ENCODE measurements at regions not wholly inside any gene's neighbourhood (a gene's known extent, or its start where the extent isn't known, plus 50 kb on each side); places are given as distances from the start of the nearest gene placed in this dataset.
"Not testable (repeated sequence)": the region's sequence is repeated elsewhere in the genome, so short reads cannot be mapped to it uniquely, and the experiment has no call there.

DNA sequence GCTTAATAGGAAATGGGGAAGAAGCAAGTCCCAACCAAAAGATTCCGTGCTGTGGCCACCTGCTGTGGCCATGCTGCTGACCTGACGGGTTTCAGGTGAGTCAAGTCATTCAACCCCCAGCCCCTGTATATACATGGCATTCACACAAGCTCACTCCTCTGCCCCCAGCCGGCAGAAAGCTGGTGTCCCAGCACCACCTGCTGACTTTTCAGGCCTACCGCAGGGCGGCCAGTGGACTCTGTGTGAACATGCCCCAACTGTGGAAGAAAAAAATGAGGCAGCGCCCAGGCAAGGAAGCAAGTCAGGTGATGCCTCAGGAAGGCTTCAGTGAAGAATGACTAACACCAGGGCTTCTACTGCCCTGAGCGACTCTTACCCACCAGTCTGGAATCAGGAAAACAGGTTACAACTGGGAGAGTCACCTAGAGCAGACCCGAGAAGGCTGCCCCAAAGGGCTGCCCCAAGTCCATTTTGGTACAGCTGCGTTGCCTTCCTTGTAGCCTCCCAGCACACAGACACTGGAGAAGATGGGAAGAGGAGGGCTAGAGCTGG lies 536.5 kb downstream of the TP53TG3F start:
- DNase-seq; H3K9me3 ChIP-seq (ENCODE audit: control insufficient read depth in 1 of 2, low read length in 2 of 2); H3K27me3 Mint-ChIP-seq; H3K27ac Mint-ChIP-seq; H3K36me3 Mint-ChIP-seq; intact Hi-C loops (cut with micrococcal nuclease); H3K4me1 Mint-ChIP-seq; CTCF ChIA-PET (ENCODE audit: partially characterized antibody); H3K27me3 ChIP-seq (ENCODE audit: insufficient read depth, low read length); H3K4me3 ChIP-seq (ENCODE audit: low read length in 2 of 2); H3K4me3 Mint-ChIP-seq; H3K4me1 ChIP-seq (ENCODE audit: insufficient read depth, low read length); POLR2A ChIA-PET (ENCODE audit: partially characterized antibody); H3K36me3 ChIP-seq (ENCODE audit: insufficient read depth, low read length); H3K27ac ChIP-seq (ENCODE audit: low read depth, low read length): not testable (repeated sequence)
- H3K9me3 Mint-ChIP-seq = peaks cover 0 to 14% (median 0%) of the 10 kb centered on the region in 8 donors

DNA sequence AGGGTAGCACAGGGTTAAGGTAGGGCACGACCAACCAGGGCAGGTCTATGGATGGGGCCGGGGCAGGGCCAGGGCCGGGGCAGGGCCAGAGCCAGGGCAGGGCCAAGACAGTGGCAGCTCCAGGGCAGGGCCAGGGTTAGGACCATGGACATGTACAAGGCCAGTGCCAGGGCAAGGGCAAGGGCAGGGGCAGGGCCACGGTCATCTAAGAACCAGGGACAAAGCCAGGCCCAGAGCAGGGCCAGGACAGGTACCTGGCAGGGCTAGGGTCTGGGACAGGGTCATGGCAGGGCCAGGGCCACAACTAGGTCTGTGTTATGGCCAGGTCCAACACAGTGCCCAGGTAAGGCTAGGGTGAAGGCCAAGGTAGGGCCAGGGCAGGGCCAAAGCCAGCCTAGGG lies 541.8 kb downstream of the TP53TG3F start:
- H3K27me3 Mint-ChIP-seq; H3K36me3 Mint-ChIP-seq; H3K9me3 Mint-ChIP-seq; H3K4me1 ChIP-seq (ENCODE audit: insufficient read depth, low read length); POLR2A ChIA-PET (ENCODE audit: partially characterized antibody); H3K4me1 Mint-ChIP-seq; H3K27ac ChIP-seq (ENCODE audit: low read depth, low read length); H3K4me3 Mint-ChIP-seq; H3K27me3 ChIP-seq (ENCODE audit: insufficient read depth, low read length); DNase-seq; H3K36me3 ChIP-seq (ENCODE audit: insufficient read depth, low read length); H3K4me3 ChIP-seq (ENCODE audit: low read length in 2 of 2); CTCF ChIA-PET (ENCODE audit: partially characterized antibody); H3K27ac Mint-ChIP-seq; intact Hi-C loops (cut with micrococcal nuclease); H3K9me3 ChIP-seq (ENCODE audit: control insufficient read depth in 1 of 2, low read length in 2 of 2): not testable (repeated sequence)

DNA sequence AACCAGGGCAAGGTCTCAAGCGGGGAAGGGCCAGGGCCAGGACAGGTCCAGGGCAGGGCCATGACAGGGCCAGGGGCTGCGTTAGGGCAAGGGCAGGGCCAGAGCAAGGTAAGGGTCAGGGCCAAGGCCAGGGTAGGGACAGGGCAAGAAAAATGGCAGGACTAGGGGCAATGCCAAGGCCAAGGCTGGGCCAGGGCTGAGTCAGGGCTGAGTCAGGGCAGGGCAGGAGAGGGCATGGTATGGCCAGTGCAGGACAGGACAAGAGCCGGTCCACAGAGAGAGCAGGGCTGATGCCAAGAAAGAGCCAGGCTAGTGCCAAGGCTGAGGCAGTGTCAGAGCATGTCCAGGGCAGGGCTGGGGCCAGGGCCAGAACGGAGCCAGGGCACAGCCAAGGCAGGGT lies 542.5 kb downstream of the TP53TG3F start:
- POLR2A ChIA-PET (ENCODE audit: partially characterized antibody); H3K36me3 ChIP-seq (ENCODE audit: insufficient read depth, low read length); DNase-seq; H3K9me3 Mint-ChIP-seq; H3K27me3 ChIP-seq (ENCODE audit: insufficient read depth, low read length); H3K4me3 ChIP-seq (ENCODE audit: low read length in 2 of 2); H3K27me3 Mint-ChIP-seq; intact Hi-C loops (cut with micrococcal nuclease); H3K4me3 Mint-ChIP-seq; H3K27ac Mint-ChIP-seq; H3K27ac ChIP-seq (ENCODE audit: low read depth, low read length); H3K9me3 ChIP-seq (ENCODE audit: control insufficient read depth in 1 of 2, low read length in 2 of 2); H3K36me3 Mint-ChIP-seq; H3K4me1 ChIP-seq (ENCODE audit: insufficient read depth, low read length); CTCF ChIA-PET (ENCODE audit: partially characterized antibody); H3K4me1 Mint-ChIP-seq: not testable (repeated sequence)

GRCh38 chr16:34014841-34015820 lies 555.7 kb downstream of the TP53TG3F start:
- H3K4me3 Mint-ChIP-seq; intact Hi-C loops (cut with micrococcal nuclease); DNase-seq; H3K27me3 ChIP-seq (ENCODE audit: insufficient read depth, low read length); H3K36me3 Mint-ChIP-seq; H3K27ac ChIP-seq (ENCODE audit: low read depth, low read length); H3K36me3 ChIP-seq (ENCODE audit: insufficient read depth, low read length); H3K4me1 Mint-ChIP-seq; POLR2A ChIA-PET (ENCODE audit: partially characterized antibody); H3K4me3 ChIP-seq (ENCODE audit: low read length in 2 of 2); H3K4me1 ChIP-seq (ENCODE audit: insufficient read depth, low read length); H3K27me3 Mint-ChIP-seq; H3K27ac Mint-ChIP-seq; H3K9me3 ChIP-seq (ENCODE audit: control insufficient read depth in 1 of 2, low read length in 2 of 2); CTCF ChIA-PET (ENCODE audit: partially characterized antibody): not testable (repeated sequence)
- H3K9me3 Mint-ChIP-seq = peaks cover 3 to 28% (median 11%) of the 10 kb centered on the region in 8 donors

DNA sequence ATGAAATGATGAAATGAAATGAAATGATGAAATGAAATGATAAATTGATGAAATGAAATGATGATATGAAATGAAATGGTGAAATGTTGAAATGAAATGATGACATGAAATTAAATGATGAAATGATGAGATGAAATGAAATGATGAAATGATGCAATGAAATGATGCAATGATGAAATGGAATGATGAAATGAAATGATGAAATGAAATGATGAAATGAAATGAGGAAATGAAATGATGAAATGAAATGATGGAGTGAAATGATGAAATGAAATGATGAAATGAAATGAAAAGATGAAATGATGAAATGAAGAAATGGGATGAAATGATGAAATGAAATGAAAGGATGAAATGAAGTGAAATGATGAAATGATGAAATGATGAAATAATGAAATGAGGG lies 558.9 kb downstream of the TP53TG3F start:
- H3K4me1 Mint-ChIP-seq; H3K4me3 ChIP-seq (ENCODE audit: low read length in 2 of 2); H3K4me3 Mint-ChIP-seq; intact Hi-C loops (cut with micrococcal nuclease); CTCF ChIA-PET (ENCODE audit: partially characterized antibody); H3K36me3 ChIP-seq (ENCODE audit: insufficient read depth, low read length); H3K27ac ChIP-seq (ENCODE audit: low read depth, low read length); H3K27ac Mint-ChIP-seq; H3K9me3 ChIP-seq (ENCODE audit: control insufficient read depth in 1 of 2, low read length in 2 of 2); H3K4me1 ChIP-seq (ENCODE audit: insufficient read depth, low read length); DNase-seq; POLR2A ChIA-PET (ENCODE audit: partially characterized antibody); H3K27me3 Mint-ChIP-seq; H3K36me3 Mint-ChIP-seq; H3K27me3 ChIP-seq (ENCODE audit: insufficient read depth, low read length): not testable (repeated sequence)
- peaks cover 6 to 43% (median 25%) of the 10 kb centered on the region in 8 donors for H3K9me3 Mint-ChIP-seq

DNA sequence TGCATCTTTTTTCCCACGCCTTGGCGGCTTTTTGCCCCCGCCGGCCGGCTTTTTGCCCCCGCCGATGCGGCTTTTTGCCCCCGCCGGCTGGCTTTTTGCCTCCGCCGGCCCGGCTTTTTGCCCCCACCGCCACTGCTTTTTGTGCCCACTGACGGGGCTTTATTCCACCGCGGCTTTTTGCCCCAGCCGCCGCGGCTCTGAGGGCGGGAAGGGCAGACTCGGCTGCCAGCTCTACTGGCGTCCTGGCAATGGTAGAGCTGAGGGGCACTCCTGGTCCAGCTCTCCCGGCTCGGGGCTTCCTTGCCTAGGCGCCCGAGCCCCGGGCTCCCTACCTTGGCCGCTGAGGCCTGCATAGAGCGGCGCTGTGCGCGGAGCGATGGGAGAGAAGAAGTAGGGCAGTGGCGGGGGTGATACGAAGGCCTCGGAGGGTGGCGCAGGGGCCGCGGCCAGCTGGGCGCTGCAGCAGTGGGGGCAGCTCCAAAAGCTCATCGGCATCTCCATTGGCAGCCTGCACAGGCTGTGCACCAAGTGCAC lies 591.4 kb downstream of the TP53TG3F start:
- POLR2A ChIA-PET (ENCODE audit: partially characterized antibody) = no interaction called here
- CTCF ChIA-PET (ENCODE audit: partially characterized antibody) = no interaction called here
- H3K27ac Mint-ChIP-seq = no peak overlapping the region
- no peaks in the 10 kb centered on the region for H3K4me1 Mint-ChIP-seq
- peaks cover 2 to 11% of the 10 kb centered on the region in 2 donors for H3K36me3 Mint-ChIP-seq
- Histone ChIP-seq H3K4me1 (ENCODE audit: insufficient read depth, low read length) (no peaks in the 10 kb centered on the region), H3K9me3 (ENCODE audit: control insufficient read depth in 1 of 2, low read length in 2 of 2) (no peaks in the 10 kb centered on the region), H3K36me3 (ENCODE audit: insufficient read depth, low read length) (no peaks in the 10 kb centered on the region), H3K4me3 (ENCODE audit: low read length in 2 of 2) (no peak overlapping the region), H3K27me3 (ENCODE audit: insufficient read depth, low read length) (no peaks in the 10 kb centered on the region), H3K27ac (ENCODE audit: low read depth, low read length) (no peak overlapping the region)
- peaks cover 5 to 58% (median 34%) of the 10 kb centered on the region in 8 donors for H3K9me3 Mint-ChIP-seq
- peaks cover 0 to 2% of the 10 kb centered on the region in 2 donors for H3K27me3 Mint-ChIP-seq
- DNase-seq = no peak
- H3K4me3 Mint-ChIP-seq = no peak overlapping the region
- intact Hi-C loops (cut with micrococcal nuclease) = no loop called here

- H3K9me3 ChIP-seq (ENCODE audit: control insufficient read depth in 1 of 2, low read length in 2 of 2) = no peaks in the 10 kb centered on the region
- Mint-ChIP-seq H3K36me3 (peaks cover 4 to 11% of the 10 kb centered on the region in 2 donors), H3K4me1 (no peaks in the 10 kb centered on the region), H3K27me3 (peaks cover 0 to 2% of the 10 kb centered on the region in 2 donors), H3K9me3 (peaks cover 2 to 50% (median 27%) of the 10 kb centered on the region in 8 donors), H3K4me3 (no peak overlapping the region), H3K27ac (peak overlapping the region in 1 of 7 donors; percentile 43)
- H3K36me3 ChIP-seq (ENCODE audit: insufficient read depth, low read length) = no peaks in the 10 kb centered on the region
- DNase-seq = no peak
- ChIA-PET CTCF (ENCODE audit: partially characterized antibody) (no interaction called here), POLR2A (ENCODE audit: partially characterized antibody) (no interaction called here)
- H3K4me1 ChIP-seq (ENCODE audit: insufficient read depth, low read length) = no peaks in the 10 kb centered on the region
- intact Hi-C loops (cut with micrococcal nuclease) = no loop called here
- no peaks in the 10 kb centered on the region for H3K27me3 ChIP-seq (ENCODE audit: insufficient read depth, low read length)
- H3K27ac ChIP-seq (ENCODE audit: low read depth, low read length) = no peak overlapping the region
- no peak overlapping the region for H3K4me3 ChIP-seq (ENCODE audit: low read length in 2 of 2)
These were observed 594.7 kb downstream of the TP53TG3F start for GRCh38 chr16:34054137-34054536.
